GM19351 (cell line): ENCODE measurements at regions not wholly inside any gene's neighbourhood (a gene's known extent, or its start where the extent isn't known, plus 50 kb on each side); places are given as distances from the start of the nearest gene placed in this dataset.

Source experiments
- ATAC-seq: cut with Tn5 transposase; IDR thresholded peaks from one replicate; pipeline ENCODE4 v1.9.1; 2021; ENCODE audit warnings: mild to moderate bottlenecking, moderate library complexity; ENCODE audit not compliant: unreplicated experiment

DNA sequence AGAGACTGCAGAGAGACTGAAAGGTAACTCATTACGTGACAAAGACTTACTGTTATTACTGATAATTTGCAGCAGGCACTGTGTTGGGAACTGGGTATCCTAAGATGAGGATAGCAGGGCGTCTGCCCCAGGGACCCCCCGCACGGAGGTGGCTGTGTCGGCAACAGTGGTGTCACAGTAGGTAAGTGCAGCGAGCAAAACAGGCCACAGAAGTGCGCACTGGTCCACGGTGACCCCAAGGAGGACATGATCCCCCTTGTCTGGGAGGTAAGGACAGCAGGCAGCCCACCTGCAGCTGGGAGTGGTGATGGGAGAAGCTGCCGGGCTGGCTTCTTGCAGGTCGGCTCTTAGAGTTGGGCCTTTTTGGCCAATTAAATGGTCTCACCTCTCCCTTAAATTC lies 82.9 kb downstream of the FAM43A start:
- no peak for ATAC-seq

DNA sequence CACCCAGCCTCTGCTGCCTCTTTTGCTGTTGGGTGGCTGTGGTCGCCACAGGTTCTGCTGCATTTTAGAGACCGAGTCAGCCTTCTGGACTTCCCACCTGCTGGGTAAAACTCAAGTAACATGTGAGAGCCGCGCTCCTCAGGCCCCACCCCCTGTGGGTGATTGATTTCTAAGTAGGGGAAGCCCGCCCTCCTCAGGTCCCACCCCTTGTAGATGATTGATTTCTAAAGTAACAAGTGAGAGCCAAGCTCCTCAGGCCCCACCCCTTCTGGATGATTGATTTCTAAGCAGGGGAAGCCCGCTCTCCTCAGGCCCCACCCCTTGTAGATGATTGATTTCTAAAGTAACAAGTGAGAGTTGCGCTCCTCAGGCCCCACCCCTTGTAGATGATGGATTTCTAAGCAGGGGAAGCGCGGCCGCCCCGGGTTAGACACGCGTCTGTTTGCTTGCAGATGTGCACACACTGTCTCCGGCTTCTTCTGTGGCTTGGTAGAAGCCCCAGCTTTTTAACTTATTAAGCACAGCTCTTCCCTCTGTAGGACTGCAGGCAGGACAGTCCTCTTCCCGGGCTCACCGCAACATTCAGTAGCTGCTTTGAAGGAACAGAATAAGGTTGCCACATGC lies 83.4 kb downstream of the FAM43A start:
- ATAC-seq: peak; percentile 94

DNA sequence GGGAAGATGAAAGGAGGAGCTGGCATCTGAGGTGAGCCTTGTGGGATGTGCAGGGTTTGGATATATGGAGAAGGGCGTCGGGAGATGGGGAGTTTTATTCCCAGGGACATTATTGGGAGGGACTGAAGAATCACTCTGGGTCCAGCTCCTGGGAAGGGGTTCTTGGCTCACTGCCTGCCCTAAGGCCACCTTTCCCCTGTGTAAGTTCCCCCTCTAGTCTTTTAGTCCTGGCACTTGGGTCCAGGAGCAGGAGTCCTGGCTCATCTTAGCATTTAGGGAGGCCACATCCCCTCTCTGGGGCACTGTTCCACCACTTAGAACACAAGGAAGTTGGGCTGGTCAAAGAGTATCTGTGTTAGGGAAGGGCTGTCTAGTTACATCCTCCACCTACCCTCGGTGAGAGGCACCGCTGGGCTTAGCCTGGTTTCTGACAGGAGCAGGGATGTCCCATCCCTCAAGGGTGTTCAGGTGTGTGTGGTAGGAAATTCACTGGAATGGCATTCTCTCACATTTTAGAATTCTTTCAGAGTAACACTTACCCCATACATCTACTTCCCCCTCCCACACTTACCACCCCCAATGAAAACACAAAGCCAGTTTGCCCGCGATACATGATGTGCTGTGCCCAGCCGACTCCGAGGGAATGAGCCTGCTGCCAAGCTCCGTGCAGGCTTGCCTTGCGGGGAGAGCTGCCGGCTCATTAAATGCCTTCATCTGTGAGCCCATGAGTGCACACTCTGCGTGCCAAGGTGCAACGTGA lies 86.7 kb downstream of the FAM43A start:
- no peak for ATAC-seq

DNA sequence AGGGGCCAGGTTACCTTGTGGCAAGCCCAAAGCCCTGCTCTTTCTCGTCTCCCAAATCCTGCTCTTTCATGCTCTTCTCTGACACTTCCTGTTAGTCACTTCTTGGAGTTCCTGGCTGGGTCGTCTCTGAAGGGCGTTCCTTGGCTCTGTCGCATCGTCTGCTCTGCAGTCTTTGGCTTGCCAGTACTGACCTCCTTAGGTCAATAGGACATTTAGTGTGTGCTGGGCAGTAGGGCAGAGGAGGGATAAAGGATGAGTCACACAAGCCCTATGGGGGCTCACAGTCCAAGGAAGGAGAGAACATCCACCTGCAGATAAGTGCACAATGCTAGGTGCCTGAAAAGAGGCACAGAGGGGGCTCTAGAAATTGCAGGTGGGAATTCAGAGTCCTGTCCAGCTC lies 87.5 kb downstream of the FAM43A start:
- no peak for ATAC-seq

DNA sequence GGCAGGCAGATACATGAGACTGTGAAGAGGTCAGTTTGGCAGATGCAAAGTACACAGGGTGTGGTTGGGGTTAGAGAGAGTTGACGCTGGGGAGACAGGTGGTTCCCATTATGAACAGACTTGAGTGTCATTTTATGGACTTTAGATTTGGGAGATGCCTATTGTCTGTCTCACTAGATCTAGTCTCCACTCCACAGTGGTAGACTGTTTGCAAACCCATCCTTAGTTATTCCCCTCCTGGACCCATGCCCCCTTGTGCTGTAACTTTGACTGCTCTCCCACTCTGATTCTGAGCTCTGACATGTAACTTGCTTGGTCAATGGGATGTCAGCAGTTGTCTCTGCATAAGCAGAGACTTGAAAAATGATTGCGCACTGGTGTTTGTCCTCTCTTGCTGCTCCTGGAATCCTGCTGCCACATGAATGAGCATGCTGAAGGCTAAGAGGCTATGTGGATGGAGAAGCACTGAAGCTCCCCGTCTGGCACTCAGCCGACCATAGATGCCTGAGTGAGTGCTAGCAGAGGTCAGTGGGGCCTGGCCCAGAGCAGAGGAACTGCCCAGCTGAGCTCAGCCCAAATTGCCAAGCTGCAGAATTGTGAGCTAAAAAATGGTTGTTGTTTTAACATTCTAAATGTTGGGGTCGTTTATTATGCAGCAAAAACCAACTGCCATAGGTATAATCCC lies 88.2 kb downstream of the FAM43A start:
- no peak for ATAC-seq

DNA sequence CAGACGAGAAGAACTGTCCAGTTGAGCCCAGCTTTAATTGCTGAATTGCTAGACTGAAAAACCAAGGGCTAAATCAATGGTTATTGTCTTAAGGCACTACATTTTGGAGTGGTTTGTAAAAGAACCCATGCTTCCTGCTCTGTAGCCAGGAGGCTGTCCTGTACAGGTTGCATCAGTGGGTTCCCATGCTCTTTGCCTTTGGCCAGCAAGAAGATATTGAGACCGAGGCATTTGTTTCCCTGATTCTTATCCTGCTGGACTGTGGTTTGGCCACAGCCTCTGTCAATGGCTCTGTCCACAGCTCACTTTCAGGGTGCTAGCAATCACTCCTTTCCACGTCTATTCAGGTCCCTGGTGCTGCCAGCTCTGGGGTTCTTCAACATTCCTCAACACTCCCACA lies 89.6 kb downstream of the FAM43A start:
- no peak for ATAC-seq

DNA sequence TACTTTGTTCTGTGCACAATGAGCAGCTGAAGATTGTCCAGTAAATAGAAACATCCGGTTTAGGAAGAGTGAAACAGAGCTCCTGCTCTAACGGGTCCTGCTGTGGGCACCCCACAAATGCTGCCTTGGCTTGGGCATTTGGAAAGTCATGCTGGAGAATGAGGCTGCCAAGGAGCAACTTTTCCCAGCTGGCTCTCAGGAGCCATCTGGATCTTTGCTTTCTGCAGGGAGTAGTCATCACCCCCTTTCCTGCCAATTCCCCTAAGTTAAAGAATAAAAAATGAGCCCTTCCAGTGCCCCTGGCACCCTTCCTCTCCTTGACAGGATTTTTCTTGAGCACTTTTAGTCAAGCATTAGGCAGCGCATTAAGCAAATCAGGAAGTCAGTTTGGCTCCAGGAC lies 90.0 kb downstream of the FAM43A start:
- ATAC-seq: no peak

DNA sequence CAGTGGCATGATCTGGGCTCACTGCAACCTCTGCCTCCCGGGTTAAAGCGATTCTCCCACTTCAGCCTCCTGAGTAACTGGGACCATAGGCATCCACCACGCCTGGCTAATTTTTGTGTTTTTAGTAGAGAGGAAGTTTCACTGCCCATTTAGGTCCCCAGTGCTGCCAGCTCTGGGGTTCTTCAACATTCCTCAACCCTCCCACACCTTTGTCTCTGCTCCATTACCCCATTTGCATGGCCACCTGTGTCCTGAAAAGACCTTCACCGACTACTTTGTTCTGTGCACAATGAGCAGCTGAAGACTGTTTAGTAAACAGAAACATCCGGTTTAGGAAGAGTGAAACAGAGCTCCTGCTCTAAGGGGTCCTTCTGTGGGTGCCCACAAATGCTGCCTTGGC lies 92.0 kb downstream of the FAM43A start:
- ATAC-seq: no peak

DNA sequence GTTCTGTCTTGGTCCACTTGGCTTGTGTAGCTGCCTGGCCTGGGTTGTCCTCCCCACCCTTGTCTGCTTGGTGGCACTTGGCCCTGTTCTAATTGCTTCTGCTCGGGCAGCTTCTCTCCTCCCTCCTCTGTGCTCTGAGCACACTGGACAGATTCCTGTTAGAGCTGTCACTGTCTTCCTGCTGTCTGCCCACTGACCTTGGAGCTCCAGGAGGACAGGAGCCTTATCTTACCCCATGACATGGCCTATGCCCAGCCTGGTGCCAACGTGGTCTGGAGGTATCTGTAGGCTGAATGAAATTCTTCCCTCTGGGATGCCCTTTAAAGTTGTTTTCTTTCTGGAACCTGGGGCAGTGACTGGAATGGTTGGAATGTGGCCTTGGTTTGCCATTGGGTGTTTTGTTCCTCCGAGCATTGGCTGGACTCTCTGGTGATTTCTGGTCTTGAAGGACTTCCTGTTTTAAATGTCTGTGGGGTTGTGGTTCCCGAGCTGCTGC lies 94.1 kb downstream of the FAM43A start:
- no peak for ATAC-seq

DNA sequence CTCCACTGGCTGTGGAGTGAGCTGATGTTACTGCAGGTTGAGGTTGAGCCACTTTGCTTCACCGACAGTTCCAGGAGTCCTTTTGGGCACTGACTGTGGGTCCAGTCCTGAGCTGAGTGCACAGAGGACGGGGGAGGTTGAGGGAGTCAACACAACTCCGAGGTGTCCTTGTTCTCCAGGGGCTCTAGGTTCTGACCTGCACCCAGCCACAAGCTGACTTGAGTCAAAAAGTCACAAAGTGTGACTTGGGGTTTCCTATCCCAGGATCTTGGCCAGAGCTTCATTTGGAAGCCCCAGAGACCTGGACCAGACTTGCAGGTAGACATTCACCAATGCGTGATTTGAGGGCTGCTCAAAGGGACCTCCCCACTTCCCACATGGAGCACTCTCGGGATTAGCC lies 95.0 kb downstream of the FAM43A start:
- ATAC-seq: no peak

DNA sequence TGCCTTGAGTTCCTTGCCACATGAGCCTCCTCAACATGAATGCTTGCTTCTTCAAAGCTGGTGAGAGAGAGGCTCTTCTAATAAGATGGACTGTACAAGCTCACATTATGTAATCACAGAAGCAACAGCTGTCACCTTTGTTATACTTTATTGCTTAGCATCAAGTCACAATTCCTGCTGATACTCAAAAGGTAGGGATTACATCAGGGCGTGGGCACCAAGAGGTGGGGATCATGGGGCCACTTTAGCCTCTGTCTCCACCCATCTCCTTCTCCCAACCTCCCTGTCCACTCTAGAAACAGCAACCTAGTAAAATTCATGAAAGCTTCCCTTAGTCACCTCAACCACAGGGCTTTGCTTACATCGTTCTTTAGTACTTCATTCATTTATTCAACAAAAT lies 95.9 kb downstream of the FAM43A start:
- no peak for ATAC-seq

DNA sequence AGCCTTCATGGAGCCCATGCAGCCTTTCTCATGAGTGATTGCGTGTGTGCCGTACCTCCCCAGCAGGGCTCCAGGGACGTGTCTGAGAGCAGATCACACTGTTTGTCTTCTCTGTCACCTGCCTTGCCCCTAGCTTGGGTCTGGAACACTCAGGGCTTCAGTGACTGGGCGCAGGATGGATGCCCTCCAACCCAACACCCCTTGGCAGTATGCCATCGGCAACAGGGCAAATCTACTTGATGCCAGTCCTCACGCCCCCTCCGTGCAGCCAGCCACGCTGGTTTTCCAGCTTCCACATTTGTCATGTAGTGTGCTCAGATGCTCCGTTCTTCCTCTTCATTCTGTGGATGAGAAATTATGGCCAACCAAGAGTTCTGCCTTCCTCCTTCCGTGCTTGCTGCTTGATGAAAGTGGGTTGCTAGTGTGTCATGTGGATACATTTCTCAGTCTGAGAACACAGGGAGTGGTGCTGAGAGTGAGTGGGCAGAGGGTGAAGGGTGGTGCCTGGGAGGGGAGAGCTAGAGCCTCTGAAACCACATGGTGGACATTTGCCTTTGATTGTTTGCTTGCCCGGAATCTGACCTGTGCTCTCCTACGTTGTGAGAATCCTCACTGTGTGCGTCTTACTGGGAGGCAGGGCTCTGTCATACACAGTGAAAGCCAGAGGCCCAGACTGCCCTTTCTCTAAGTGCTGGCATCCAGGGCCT lies 97.2 kb downstream of the FAM43A start:
- no peak for ATAC-seq

DNA sequence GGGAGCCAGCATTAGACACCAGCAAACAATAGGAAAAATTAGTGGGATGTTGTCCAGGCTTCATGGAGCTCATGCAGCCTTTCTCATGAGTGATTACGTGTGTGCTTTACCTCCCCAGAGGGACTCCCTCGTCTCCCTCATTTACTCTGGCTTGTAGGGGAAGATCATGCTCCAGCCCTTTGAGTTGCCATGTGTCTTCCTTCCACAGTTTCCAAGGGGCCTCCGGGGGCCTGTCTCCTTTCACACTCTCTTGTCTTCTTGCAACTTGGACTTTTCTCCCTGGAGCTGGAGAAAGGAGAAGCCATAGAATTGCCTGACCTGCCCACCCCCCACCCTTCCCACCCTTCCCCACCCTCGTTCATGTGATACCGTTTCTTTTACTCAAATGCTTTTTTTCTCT lies 98.7 kb downstream of the FAM43A start:
- no peak for ATAC-seq

DNA sequence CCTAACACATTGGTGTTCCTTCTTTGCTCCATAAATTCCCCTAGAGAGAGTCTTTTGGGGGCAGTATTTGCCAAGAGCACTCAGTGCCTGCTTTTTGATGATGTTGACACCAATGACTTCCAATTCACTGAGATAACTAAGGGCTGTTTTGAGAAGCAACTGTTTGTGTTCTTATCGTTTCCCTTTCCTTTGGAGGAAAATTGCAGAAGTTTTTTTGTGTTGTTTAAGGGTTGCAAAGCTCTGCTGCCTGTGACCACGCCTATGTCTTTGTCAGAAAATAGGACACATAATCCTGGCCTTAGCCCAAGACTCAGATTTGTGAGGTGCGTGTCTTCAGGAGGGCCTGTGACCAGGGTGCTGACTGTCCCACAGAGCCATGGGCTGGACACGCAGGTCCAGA lies 99.6 kb downstream of the FAM43A start:
- ATAC-seq: no peak

DNA sequence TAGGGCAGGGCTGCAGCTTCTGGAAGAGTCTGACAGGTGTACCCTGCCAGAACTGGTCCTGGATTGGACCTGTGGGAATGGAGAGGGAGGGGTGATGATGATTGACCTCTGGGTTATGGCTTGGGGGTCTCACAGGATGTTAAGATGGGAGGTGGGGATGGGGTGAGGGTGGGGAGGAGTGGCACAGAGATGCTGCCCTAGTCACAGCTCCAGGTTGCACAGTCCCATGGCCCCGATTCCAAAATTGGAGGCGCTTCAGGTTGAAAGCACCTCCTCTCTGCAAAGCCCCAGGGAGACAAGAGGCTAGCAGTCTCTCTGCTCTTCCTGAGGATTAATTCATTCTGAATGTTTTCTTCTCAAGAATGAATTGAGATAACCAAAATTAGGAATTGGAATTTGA lies 101.4 kb downstream of the FAM43A start:
- ATAC-seq: no peak

DNA sequence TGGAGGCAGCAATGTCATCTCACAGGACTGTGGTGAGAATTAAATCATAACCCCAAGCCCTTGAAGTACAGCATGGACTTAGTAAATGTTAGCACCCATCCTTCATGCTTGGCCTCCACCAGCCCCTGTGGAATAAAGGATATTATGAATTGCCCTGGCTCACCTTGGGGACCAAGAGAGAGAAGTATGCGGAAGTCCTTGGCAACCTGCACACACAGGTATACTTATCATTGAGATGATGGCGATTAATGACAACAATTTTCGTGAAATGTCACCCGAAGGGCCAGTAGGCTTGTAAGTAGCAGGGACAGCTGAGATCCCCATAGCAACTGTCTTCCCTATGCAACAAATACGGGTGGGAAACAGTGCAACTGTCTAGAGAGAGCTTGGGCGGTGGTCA lies 102.0 kb downstream of the FAM43A start:
- ATAC-seq: no peak

DNA sequence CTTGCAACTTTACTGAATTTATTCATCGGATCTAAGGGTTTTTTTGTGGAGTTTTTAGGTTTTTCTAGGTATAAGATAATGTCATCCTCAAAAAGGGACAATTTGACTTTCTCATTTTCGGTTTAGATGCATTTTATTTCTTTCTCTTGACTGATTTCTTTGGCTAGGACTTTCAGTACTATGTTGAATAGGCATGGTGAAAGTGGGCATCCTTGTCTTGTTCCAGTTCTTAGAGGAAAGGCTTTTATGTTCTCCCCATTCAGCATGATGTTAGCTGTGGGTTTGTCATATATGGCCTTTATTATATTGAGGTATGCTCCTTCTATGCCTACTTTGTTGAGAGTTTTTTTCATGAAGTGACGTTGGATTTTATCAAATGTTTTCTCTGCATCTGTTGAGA lies 106.7 kb downstream of the FAM43A start:
- ATAC-seq: no peak

DNA sequence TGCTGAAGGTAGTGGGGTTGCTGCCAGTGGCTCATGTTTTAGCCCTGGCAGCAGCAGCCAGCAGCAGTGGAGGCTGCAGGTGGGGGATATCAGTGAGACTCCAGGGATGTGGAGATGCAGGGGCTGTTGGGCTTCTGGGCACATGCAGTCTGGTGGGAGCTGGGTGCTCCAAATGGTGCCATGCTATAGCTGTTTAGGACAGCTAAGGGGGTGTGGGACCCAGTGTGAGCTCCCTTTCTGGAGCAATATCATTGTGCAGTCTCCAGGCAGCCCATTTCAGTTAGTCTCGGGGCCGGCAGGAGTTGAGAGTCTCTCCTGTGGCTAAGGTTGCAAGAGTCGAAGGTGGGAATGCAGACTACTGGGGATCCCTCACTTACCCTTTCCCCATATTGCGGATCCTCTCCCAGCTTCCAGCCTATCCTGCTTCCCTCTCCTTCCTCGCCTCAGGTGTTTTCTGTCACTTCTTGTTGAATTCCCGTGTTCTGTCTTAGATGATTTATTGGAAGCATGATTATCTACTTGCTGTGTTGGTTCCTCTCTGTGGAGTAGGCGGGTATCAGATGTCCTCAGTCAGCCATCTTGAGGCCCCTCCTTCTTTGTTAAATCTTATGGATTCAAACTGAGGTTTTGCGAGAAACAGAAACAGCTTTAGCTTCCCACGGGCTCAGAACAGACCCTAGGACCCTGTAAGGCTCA lies 112.0 kb downstream of the FAM43A start:
- ATAC-seq: no peak

DNA sequence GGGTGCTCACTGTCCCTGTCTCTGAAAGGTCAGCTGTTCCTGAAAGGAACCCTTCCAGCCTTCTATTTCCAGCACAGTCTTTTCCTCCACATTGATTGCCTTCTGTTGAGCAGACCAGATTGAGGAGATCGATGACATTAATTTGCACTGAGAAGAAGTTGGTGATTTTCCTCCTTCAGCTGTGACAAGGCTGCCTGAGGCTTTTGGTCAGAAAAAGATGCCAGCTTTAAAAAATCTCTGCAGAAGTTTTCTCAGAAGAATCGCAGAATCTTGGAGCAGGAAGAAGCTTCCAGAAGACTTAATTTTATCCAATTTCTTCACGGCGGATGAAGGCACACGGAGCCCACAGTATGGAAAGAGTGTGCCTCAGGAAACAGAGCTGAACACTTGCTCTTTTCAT lies 112.8 kb downstream of the FAM43A start:
- no peak for ATAC-seq

DNA sequence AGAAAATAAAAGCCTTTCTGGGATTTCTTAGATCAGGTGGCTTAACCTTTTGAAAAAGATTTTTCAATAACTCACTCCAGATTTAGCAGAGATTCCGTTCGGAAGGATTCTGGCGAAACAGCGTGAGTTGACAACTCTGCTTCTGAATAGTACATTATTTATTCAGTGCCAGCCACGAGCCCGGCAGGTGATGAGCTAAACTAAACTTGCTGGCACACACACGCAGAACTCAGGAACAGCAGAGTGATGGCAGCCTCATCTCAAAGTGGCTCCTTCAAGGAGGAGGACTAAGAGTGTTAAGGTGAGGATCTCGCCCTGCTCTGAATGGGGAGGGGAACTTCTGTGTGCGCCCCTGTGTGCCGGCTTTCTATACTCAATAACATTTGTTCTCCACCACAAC lies 114.3 kb downstream of the FAM43A start:
- ATAC-seq: no peak
